Stimulated activated memory B cell treated with anti-CD40 and anti-IgM and Interleukin-4, amounts not matched to agents 10 μg/mL and 1 μg/mL and 100 μg/mL, for 72 hours (primary cell): ENCODE measurements at regions not wholly inside any gene's neighbourhood (a gene's known extent, or its start where the extent isn't known, plus 50 kb on each side); places are given as distances from the start of the nearest gene placed in this dataset.

ENCODE experiments used
- ATAC-seq: fragments of 150-1000 bp; cut with Tn5 transposase; 2 replicates; pipeline ENCODE4 v1.10.0; 2021
- H3K27ac Mint-ChIP-seq: one replicate; pipeline ENCODE4 v1.8.0; 2022; ENCODE audit warnings: mild to moderate bottlenecking, mixed read lengths
- H3K27me3 Mint-ChIP-seq: one replicate; pipeline ENCODE4 v1.8.0; 2022; ENCODE audit warnings: mixed read lengths
- H3K36me3 Mint-ChIP-seq: one replicate; pipeline ENCODE4 v1.8.0; 2022; ENCODE audit warnings: mixed read lengths
- H3K4me1 Mint-ChIP-seq: one replicate; pipeline ENCODE4 v1.8.0; 2022; ENCODE audit warnings: mixed read lengths
- H3K4me3 Mint-ChIP-seq: one replicate; pipeline ENCODE4 v1.8.0; 2022; ENCODE audit warnings: mild to moderate bottlenecking, moderate library complexity, mixed read lengths
- H3K9me3 Mint-ChIP-seq: one replicate; pipeline ENCODE4 v1.8.0; 2022; ENCODE audit warnings: mixed read lengths

DNA sequence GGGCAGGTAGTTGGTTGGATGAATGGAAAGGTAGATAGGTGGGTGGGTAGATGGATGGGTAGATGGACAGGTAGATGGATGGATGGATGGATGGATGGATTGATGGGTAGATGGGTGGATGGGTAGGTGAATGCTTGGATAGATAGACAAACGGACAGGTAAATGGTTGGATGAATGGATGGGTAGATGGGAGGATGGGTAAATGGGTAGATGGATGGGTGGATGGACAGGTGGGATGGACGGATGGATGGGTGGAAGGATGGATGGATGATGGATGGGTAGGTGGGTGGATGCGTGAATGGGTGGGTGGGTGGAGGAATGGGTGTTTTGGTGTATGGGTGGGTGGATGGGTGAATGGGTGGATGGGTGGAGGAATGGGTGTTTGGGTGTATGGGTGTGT is 50.1 kb upstream of the ASAP2 start:
- Mint-ChIP-seq H3K9me3 (peaks cover 5% of the 10 kb centered on the region), H3K4me3 (no peak overlapping the region), H3K36me3 (no peaks in the 10 kb centered on the region), H3K27ac (no peak overlapping the region), H3K4me1 (no peaks in the 10 kb centered on the region), H3K27me3 (peaks cover 57% of the 10 kb centered on the region)
- peak; percentile 21 for ATAC-seq

DNA sequence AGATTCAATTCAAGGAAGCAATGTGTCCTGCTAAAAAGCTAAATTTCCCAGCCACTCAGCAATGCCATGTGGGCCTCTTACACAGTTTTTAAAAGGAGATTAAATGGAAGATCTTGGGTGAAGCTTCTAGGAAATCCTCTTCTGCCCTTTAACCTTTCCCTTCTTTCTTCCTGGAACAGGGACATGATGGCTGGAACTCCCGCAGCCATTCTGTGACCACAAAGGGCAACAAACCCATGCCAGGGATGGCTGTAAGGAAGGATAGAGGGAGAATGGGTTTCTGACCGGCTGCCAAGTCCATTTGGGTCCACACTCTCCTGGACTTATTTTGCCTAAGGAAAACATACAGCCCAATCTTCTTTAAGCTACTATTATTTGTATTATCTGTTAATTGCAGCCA is 52.6 kb upstream of the ASAP2 start:
- no peaks in the 10 kb centered on the region for H3K36me3 Mint-ChIP-seq
- peaks cover 57% of the 10 kb centered on the region for H3K27me3 Mint-ChIP-seq
- no peak for ATAC-seq
- no peaks in the 10 kb centered on the region for H3K4me1 Mint-ChIP-seq
- peaks cover 5% of the 10 kb centered on the region for H3K9me3 Mint-ChIP-seq
- no peak overlapping the region for H3K4me3 Mint-ChIP-seq
- no peak overlapping the region for H3K27ac Mint-ChIP-seq

DNA sequence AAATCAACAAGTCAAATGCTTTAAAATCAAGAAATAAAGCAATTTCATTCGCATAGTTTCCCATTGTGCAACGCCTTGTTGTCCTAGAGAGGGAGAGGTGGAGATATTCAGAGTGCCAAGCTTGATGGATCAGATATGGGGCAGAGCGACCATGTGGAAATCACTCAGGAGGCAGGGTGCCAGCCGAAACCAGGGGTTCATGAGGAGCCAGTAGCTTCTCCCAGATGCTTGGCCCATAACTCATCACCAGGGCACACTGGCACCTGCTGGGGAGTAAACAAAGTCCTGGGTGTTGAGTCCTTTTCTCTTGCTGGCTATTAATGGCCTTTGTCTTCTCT is 53.0 kb upstream of the ASAP2 start:
- H3K4me1 Mint-ChIP-seq = no peaks in the 10 kb centered on the region
- peaks cover 60% of the 10 kb centered on the region for H3K27me3 Mint-ChIP-seq

DNA sequence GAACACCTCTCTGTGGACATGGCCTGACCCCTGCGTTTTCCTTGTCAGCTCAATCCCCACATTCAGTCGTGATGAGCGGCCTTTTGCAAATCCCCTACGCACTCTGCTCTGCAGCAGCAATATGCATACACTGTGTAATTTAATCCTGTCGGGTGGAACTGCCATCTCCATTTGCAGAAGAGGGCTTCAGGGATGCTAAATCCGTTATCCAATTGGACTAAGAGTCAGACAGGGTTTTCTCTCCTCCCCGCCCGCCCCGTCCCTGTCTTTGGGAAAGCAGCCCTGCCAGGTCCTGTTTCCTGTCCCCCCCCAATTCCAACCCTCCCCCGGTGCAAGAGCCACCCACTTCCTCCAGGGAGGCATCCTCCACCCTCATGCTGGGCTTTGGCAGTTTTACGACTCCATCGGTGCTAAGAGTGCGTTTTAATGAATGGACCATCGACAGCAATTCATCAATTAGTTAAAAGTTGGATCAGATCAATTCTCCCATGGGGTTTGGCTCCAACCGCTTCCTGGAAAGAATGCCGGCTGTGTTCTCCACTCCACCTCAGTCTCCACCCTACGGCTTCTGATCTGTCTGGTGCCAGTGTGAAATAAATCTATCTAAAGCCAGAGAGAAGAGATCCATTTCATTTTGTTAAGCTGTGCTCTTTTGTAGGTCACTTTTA is 53.5 kb upstream of the ASAP2 start:
- Mint-ChIP-seq H3K27me3 (peaks cover 65% of the 10 kb centered on the region), H3K36me3 (no peaks in the 10 kb centered on the region), H3K4me1 (no peaks in the 10 kb centered on the region), H3K4me3 (no peak overlapping the region), H3K9me3 (peaks cover 5% of the 10 kb centered on the region), H3K27ac (no peak overlapping the region)
- no peak for ATAC-seq

More for the DNA sequence above, 53.0 kb upstream of the ASAP2 start:
- no peak for ATAC-seq
- no peaks in the 10 kb centered on the region for H3K36me3 Mint-ChIP-seq
- peaks cover 5% of the 10 kb centered on the region for H3K9me3 Mint-ChIP-seq
- H3K4me3 Mint-ChIP-seq = no peak overlapping the region
- H3K27ac Mint-ChIP-seq = no peak overlapping the region

DNA sequence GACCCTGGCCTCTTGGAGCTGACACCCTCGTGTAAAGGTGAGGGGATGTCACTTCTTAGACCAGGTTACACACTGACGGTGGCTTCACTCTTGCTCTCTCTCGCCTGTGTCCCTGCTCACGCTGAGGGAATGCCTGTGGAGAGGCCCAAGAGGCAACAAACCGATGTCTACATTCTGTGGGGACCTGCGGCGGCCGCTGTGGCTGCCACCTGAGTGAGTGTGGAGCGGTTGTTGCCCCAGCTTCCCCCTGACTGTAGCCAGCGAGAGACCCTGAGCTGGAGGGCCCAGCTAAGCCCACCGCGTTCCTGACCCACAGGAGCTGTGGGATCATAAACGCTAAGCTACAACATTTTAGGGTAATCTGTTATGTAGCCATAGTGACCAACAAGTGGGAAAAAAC is 55.7 kb upstream of the ASAP2 start:
- no peaks in the 10 kb centered on the region for H3K9me3 Mint-ChIP-seq
- no peak overlapping the region for H3K4me3 Mint-ChIP-seq
- H3K4me1 Mint-ChIP-seq = no peaks in the 10 kb centered on the region
- no peaks in the 10 kb centered on the region for H3K36me3 Mint-ChIP-seq
- no peak overlapping the region for H3K27ac Mint-ChIP-seq
- ATAC-seq = no peak
- peaks cover 76% of the 10 kb centered on the region for H3K27me3 Mint-ChIP-seq

DNA sequence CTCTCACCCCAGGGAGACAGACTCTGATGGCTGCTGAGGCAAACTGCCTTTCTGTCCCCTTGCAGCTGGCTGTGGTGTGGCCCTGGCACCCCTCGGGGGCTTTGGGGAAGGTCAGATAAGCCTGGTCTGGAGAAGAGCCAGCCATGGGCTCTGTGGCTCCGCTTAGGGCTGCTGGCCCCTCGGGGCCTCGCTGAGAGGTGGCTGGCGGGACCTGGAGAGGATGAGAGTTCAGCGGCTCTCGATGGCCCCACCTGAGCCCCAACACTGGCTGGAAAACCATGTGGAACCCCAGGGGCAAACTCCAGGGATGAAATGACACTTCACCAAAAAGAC is 56.1 kb upstream of the ASAP2 start:
- Mint-ChIP-seq H3K9me3 (no peaks in the 10 kb centered on the region), H3K27ac (no peak overlapping the region), H3K4me3 (no peak overlapping the region), H3K4me1 (no peaks in the 10 kb centered on the region), H3K36me3 (no peaks in the 10 kb centered on the region), H3K27me3 (peaks cover 76% of the 10 kb centered on the region)
- no peak for ATAC-seq

DNA sequence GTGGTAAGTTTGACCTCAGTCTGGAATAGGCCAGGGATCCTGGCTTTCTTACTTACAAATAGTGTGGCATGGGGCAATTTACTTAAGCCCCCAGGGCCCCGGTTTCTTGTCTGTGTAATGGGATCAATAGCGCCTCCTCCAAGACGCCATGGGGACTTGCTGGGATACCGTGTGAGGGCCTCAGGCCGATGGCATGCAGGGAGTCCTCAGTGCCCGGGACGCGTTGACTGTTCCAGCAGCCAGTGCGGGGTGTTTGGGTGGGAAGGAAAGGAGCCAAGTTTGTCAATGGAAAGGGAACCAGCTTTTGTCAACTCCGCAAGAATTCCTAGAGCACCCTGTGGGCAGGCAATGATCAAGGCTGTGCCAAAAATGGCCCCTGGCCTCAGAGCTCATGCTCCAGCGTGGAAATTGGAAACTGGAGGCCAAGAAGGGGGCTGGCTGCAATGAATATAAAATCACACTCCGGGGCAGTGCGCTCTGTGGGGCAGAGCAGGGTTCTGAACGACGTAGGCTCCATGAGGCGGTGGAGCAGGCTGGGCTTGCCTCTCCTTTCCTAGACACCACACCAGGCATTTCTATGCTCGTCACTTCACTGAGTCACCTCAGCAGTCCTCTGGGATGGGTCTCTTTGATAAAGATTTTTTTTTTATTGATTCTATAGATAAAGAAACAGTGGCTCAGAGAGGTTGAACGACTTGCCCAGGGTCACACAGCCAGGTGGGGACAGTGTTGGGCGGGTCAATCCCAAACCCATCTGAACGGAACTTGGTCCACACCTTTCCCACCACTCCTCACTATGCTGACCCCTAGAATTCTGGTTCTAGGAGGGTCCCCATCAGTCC is 56.7 kb upstream of the ASAP2 start:
- H3K9me3 Mint-ChIP-seq = no peaks in the 10 kb centered on the region
- no peaks in the 10 kb centered on the region for H3K36me3 Mint-ChIP-seq
- ATAC-seq = no peak
- H3K27me3 Mint-ChIP-seq = peaks cover 76% of the 10 kb centered on the region
- no peak overlapping the region for H3K4me3 Mint-ChIP-seq
- no peak overlapping the region for H3K27ac Mint-ChIP-seq
- H3K4me1 Mint-ChIP-seq = no peaks in the 10 kb centered on the region

DNA sequence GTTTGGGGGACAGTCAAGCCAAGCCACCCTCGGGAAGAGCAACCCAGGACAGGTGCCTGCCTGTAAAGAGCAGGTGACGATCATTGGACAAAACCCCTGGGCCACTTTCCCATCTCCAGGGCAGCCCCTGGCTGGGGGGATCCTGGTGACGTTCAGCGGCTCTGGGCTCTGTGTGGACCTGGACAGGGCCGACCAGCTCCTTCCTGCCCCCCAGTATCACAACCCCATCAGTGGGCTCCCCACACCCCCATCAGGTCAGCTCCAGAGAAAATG is 57.3 kb upstream of the ASAP2 start:
- Mint-ChIP-seq H3K9me3 (no peaks in the 10 kb centered on the region), H3K4me1 (no peaks in the 10 kb centered on the region), H3K27ac (no peak overlapping the region), H3K4me3 (no peak overlapping the region), H3K36me3 (no peaks in the 10 kb centered on the region), H3K27me3 (peaks cover 75% of the 10 kb centered on the region)
- no peak for ATAC-seq

DNA sequence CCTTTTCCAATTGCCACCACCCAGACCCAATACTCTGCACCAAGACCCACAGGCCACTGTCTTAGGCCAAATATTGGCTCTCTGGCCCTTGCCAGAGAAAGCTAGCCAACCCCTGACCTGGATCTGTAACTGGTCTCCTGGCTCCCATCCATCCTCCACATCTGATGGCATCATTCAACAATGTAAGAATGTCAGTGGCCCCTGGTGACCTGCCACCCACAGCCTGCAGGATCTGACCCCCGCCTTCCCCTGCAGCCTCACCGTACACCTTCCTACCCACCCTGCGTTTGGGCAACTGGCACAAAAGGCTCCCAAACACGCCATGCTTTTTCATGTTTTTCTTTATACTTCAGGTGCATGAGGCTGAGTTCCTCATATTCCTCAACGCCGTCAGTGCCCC is 60.0 kb upstream of the ASAP2 start:
- peaks cover 66% of the 10 kb centered on the region for H3K27me3 Mint-ChIP-seq
- no peak for ATAC-seq
- H3K4me3 Mint-ChIP-seq = no peak overlapping the region
- H3K36me3 Mint-ChIP-seq = no peaks in the 10 kb centered on the region
- H3K9me3 Mint-ChIP-seq = no peaks in the 10 kb centered on the region
- no peak overlapping the region for H3K27ac Mint-ChIP-seq
- H3K4me1 Mint-ChIP-seq = peaks cover 8% of the 10 kb centered on the region

DNA sequence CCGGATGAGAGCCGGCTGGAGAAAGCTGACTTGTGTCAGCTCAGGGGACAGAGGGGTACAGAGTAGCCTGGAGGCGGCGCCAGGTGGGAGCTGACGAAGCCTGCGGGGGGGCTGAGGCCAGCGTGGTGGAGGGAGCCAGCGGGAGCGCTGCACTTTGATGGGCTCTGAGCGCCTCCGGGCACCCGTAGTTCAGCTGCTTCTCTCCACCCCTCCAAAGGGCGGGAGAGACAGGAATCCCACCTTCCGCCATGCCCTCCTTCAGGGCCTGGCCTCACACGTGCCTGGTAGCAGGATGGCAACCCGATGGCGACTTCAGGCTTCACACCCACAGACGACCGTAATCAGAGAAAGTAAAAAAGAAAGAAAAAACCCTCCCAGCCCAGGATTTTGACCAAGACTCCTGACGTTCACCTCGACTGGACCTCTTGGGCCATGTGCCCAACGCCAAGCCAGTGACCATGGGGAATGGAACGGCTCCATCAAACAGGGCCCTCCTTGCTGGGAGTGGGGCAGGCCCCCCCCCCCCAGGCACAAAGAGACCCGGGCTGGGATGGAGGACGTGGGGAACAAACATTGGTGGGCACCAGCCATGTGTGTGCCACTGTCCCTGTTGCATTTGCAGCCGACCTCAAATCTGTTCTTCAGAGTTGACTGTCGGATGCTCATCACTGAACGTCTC is 60.7 kb upstream of the ASAP2 start:
- H3K4me1 Mint-ChIP-seq = peaks cover 8% of the 10 kb centered on the region
- H3K27ac Mint-ChIP-seq = no peak overlapping the region
- no peaks in the 10 kb centered on the region for H3K9me3 Mint-ChIP-seq
- peaks cover 66% of the 10 kb centered on the region for H3K27me3 Mint-ChIP-seq
- no peak for ATAC-seq
- H3K36me3 Mint-ChIP-seq = no peaks in the 10 kb centered on the region
- no peak overlapping the region for H3K4me3 Mint-ChIP-seq

DNA sequence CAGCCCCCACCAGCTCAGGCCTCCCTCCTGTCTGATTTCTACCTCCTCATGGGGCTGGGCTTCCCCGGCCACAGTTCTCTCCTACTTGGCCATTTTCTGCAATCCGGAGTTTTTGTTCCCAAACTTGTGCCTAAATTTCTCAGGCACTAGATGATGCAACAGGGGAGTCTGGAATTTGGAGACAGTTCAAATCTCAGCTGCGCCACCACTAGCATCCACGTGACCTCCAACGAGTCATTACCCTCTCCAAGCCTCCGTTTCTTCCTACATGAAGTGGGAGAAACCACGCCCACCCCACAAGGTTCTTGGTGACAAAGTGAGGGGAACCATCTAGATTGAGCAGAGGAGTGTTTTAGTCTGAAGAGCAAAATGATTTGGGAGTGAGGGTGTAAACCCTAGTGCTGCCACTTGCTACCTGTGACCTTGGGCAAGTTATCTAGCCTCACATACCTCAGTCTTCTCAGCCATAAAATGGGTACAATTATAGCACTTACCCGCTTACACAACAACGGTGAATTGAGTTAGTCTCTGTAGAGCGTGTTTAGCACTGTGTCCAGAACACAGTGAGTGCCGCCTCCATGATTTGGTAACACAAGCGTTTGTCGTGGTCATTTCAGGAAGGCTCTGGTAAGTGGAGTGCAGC is 61.4 kb upstream of the ASAP2 start:
- Mint-ChIP-seq H3K9me3 (no peaks in the 10 kb centered on the region), H3K27ac (no peak overlapping the region), H3K4me1 (peaks cover 8% of the 10 kb centered on the region), H3K36me3 (no peaks in the 10 kb centered on the region), H3K4me3 (no peak overlapping the region), H3K27me3 (peaks cover 71% of the 10 kb centered on the region)
- no peak for ATAC-seq

DNA sequence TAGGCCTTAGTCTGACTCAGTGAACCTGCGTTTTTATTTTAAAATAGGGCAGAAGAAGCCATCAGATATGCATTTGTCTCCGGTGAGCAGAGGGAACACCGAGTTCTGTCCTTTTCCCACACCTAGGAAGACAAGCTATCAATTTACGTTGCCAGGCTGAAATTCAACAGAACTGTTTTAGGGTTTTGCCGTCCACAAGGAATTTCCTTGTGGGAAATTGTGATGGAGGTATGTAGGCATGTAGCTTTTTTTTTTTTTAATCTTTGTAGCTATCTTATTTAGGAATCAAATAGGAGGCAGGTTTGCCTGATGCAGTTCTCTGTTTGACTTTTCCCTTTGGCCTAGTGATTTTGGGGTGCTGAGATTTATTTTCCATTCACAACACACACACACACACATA is 62.0 kb upstream of the ASAP2 start:
- Mint-ChIP-seq H3K4me1 (peaks cover 8% of the 10 kb centered on the region), H3K4me3 (no peak overlapping the region), H3K27ac (no peak overlapping the region), H3K27me3 (peaks cover 77% of the 10 kb centered on the region), H3K9me3 (no peaks in the 10 kb centered on the region), H3K36me3 (no peaks in the 10 kb centered on the region)
- no peak for ATAC-seq

DNA sequence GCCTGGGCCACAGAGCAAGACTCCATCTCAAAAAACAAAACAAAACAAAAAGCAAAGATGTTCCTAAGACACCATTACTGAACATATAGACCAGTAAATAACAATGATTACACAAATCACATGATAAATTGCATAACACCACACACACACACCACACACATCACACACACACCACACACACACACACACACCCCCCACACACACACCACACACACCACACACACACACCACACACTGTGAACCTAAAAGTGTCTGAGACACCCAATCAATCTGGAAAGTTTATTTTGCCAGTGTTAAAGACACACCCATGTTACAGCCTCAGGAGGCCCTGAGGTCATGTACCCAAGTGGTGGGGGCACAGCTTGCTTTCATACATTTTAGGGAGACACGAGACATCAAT is 62.6 kb upstream of the ASAP2 start:
- Mint-ChIP-seq H3K9me3 (no peaks in the 10 kb centered on the region), H3K4me3 (no peak overlapping the region), H3K4me1 (peaks cover 8% of the 10 kb centered on the region), H3K36me3 (no peaks in the 10 kb centered on the region), H3K27me3 (peaks cover 82% of the 10 kb centered on the region), H3K27ac (no peak overlapping the region)
- ATAC-seq = no peak

DNA sequence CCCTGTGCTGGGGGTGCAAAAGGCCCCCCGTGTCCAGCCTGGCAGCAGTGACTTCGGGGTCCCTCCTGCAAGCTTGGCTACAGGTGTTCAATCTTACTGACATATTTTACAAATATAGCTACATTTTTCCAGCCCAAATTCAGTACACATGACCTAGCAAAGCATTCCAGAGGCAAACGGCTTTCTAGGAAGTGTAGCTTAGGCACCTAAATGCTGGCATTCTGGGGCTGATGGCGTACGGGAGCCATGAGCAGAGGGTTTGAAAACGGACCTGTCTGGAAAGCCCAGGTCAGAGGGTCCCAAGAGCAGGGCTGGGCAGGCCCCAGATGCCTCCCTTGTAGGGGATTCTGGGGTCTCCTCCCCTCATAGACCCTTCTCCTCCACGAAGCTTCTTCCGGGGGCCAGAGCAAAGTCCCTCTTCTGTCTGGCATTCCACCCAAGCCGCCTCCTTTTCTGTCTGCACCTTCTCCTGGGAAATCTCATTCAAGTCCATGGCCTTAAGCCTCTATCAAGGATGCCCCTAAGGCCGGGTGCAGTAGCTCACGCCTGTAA is 63.3 kb upstream of the ASAP2 start:
- ATAC-seq = no peak
- H3K27me3 Mint-ChIP-seq = peaks cover 83% of the 10 kb centered on the region
- H3K36me3 Mint-ChIP-seq = no peaks in the 10 kb centered on the region
- H3K4me1 Mint-ChIP-seq = peaks cover 8% of the 10 kb centered on the region
- H3K4me3 Mint-ChIP-seq = no peak overlapping the region
- no peak overlapping the region for H3K27ac Mint-ChIP-seq
- H3K9me3 Mint-ChIP-seq = no peaks in the 10 kb centered on the region

DNA sequence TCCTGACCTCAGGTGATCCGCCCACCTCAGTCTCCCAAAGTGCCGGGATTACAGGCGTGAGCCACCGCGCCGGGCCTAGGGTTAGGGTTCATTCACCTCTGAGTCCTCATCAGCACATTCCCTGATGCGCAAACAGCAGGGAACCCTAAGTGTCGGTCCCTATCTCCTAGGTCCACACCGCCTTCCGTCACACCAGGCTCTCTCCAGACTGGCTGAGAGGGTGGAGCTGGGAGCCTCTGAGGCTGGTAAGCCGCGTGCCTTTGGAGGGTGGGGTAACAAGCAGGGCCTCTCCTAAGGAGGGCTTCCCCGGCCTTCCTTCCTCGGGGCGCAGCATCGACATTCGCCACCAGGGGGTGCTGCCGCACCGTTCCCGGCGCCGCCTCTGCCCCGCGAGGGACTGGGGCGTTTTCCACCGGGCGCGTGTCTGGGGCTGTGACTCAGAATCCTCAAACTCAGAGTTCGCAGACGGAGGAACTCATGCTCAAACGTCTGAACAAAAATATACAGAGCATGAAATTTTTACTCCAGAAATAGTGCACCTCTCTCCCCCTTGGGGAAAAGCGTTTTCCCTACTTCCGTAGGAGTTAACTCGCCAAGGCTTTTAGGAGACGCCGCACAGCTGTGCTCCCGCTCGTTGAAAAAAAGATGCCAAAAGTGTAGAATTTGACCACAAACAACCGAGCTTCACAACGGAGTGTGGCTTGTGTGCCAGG is 63.9 kb upstream of the ASAP2 start:
- peak; percentile 82 for ATAC-seq
- peak overlapping the region; percentile 16 for H3K4me3 Mint-ChIP-seq
- peaks cover 8% of the 10 kb centered on the region for H3K4me1 Mint-ChIP-seq
- no peaks in the 10 kb centered on the region for H3K9me3 Mint-ChIP-seq
- H3K36me3 Mint-ChIP-seq = no peaks in the 10 kb centered on the region
- H3K27ac Mint-ChIP-seq = no peak overlapping the region
- peaks cover 82% of the 10 kb centered on the region for H3K27me3 Mint-ChIP-seq
